Endothelial cell of umbilical vein (primary cell): ENCODE measurements at regions not wholly inside any gene's neighbourhood (a gene's known extent, or its start where the extent isn't known, plus 50 kb on each side); places are given as distances from the start of the nearest gene placed in this dataset.

ENCODE experiments used
- BruUV-seq: library from RNA; stranded (reverse); fragments of 400-500 nt; replicated peaks from 2 replicates; lab custom pipeline; 2021; lab: Mats Ljungman, UMichigan
- CTCF ChIA-PET: fragments of 300-600, 350-600 bp; sonication (Branson Sonifier 250); formaldehyde crosslinking; loops from one replicate; lab custom pipeline; 2021; ENCODE audit warnings: antibody characterized with exemption, inconsistent platforms; lab: Charles Lee
- POLR2A ChIA-PET: fragments of 300-600, 350-600 bp; sonication (Branson Sonifier 250); formaldehyde crosslinking; loops from one replicate; lab custom pipeline; 2021; ENCODE audit warnings: antibody characterized with exemption, inconsistent platforms; lab: Charles Lee
- DNase-seq: peaks from one replicate; pipeline ENCODE4 v3.0.0-alpha.2; 2011; ENCODE audit warnings: low read depth, low spot score
- FAIRE-seq: peaks from 2 replicates; lab custom pipeline; 2011; peaks lifted over from hg19 to GRCh38; lab: Jason Lieb, UNC
- H2AFZ ChIP-seq: 2 replicates; pipeline ENCODE4 v1.6.0; 2012; ENCODE audit warnings: low read depth, low read length, control low read depth, inconsistent platforms
- H3K27ac ChIP-seq: 2 replicates; pipeline ENCODE4 v1.5.1; 2011; ENCODE audit warnings: low read depth, mild to moderate bottlenecking, control low read depth, low read length, moderate library complexity; ENCODE audit not compliant: insufficient read depth
- H3K27me3 ChIP-seq, 2 experiments: 2 replicates each; pipeline versions ENCODE4 v1.6.0 to v1.6.1; 2011; ENCODE audit warnings: low read length in 2 of 2, mixed read lengths in 1 of 2; ENCODE audit not compliant: control insufficient read depth in 2 of 2, insufficient read depth in 2 of 2
- H3K36me3 ChIP-seq, 2 experiments: 2 replicates in 1 of 2; 3 replicates in 1 of 2; pipeline ENCODE4 v1.5.1; 2011; ENCODE audit warnings: low read length in 2 of 2, mild to moderate bottlenecking in 1 of 2, moderate library complexity in 1 of 2; ENCODE audit not compliant: control insufficient read depth in 2 of 2, insufficient read depth in 2 of 2; ENCODE audit errors: extremely low read depth in 1 of 2
- H3K4me1 ChIP-seq: 3 replicates; pipeline ENCODE4 v1.5.1; 2011; ENCODE audit warnings: mild to moderate bottlenecking, low read length; ENCODE audit not compliant: control insufficient read depth, insufficient read depth; ENCODE audit errors: extremely low read depth
- H3K4me2 ChIP-seq: 2 replicates; pipeline ENCODE4 v1.6.1; 2011; ENCODE audit warnings: low read length, control low read depth, mixed read lengths; ENCODE audit not compliant: insufficient read depth
- H3K4me3 ChIP-seq, 3 experiments: fragments of 200-600 bp in 1 of 3; sonication (generic), shearing (Covaris generic) in 1 of 3; replicated peaks in 1 of 3; 2 replicates each; pipeline ENCODE4 v1.5.1; 2011 to 2016; ENCODE audit warnings: control low read depth in 3 of 3, low read length in 3 of 3, mild to moderate bottlenecking in 2 of 3, inconsistent platforms in 1 of 3, low read depth in 1 of 3, moderate library complexity in 1 of 3; ENCODE audit not compliant: insufficient read depth in 1 of 3
- H3K79me2 ChIP-seq: 2 replicates; pipeline ENCODE4 v1.6.0; 2012; ENCODE audit warnings: low read length, inconsistent platforms; ENCODE audit not compliant: control insufficient read depth, insufficient read depth
- H3K9ac ChIP-seq: replicated peaks from 2 replicates; pipeline ENCODE3; 2011; ENCODE audit warnings: low read length, control low read depth; ENCODE audit not compliant: insufficient read depth; ENCODE audit errors: extremely low read depth
- H3K9me1 ChIP-seq: replicated peaks from 3 replicates; pipeline ENCODE4 v1.6.0; 2011; ENCODE audit warnings: mild to moderate bottlenecking, low read length; ENCODE audit not compliant: control insufficient read depth, insufficient read depth; ENCODE audit errors: extremely low read depth
- H3K9me3 ChIP-seq: replicated peaks from 2 replicates; pipeline ENCODE4 v1.5.1; 2012; ENCODE audit warnings: low read length, inconsistent platforms; ENCODE audit not compliant: control insufficient read depth, insufficient read depth
- H4K20me1 ChIP-seq: replicated peaks from 2 replicates; pipeline ENCODE3; 2011; ENCODE audit warnings: mild to moderate bottlenecking, low read length; ENCODE audit not compliant: control insufficient read depth, insufficient read depth; ENCODE audit errors: extremely low read depth
- CTCF ChIP-seq, 2 donors: IDR thresholded peaks; 1 replicate in 1 of 2; 2 replicates in 1 of 2; pipeline ENCODE4 v1.5.1; 2011; ENCODE audit warnings: low read length in 2 of 2, mild to moderate bottlenecking in 2 of 2, moderate library complexity in 2 of 2, control low read depth in 1 of 2, inconsistent platforms in 1 of 2, low read depth in 1 of 2; ENCODE audit not compliant: insufficient read depth in 1 of 2; ENCODE audit errors: extremely low read depth in 1 of 2
- EZH2 ChIP-seq: IDR thresholded peaks from 2 replicates; pipeline ENCODE4 v1.6.1; 2012; ENCODE audit warnings: borderline replicate concordance, low read depth, mild to moderate bottlenecking, moderate library complexity, low read length, inconsistent platforms; ENCODE audit not compliant: severe bottlenecking
- FOS ChIP-seq: IDR thresholded peaks from 2 replicates; pipeline ENCODE4 v1.6.1; 2011; ENCODE audit warnings: mild to moderate bottlenecking, low read length, moderate library complexity, borderline replicate concordance; ENCODE audit not compliant: insufficient read depth
- GATA2 ChIP-seq: IDR thresholded peaks from 2 replicates; pipeline ENCODE4 v1.7.0; 2011; ENCODE audit warnings: low read depth, mild to moderate bottlenecking, moderate library complexity, mixed read lengths, low read length; ENCODE audit not compliant: insufficient read length, insufficient read depth
- JUN ChIP-seq: IDR thresholded peaks from 2 replicates; pipeline ENCODE4 v1.6.1; 2011; ENCODE audit warnings: borderline replicate concordance, low read depth; ENCODE audit not compliant: insufficient read length, insufficient read depth
- MYC ChIP-seq: IDR thresholded peaks from one replicate; pipeline ENCODE4 v1.6.1; 2011; ENCODE audit warnings: mild to moderate bottlenecking, low read depth, low read length
- POLR2A ChIP-seq: IDR thresholded peaks from 2 replicates; pipeline ENCODE4 v1.6.1; 2012; ENCODE audit warnings: low read depth, mild to moderate bottlenecking, control low read depth, low read length
- POLR2AphosphoS5 ChIP-seq: IDR thresholded peaks from 2 replicates; pipeline ENCODE4 v1.6.1; 2012; ENCODE audit warnings: low read depth, mild to moderate bottlenecking, control low read depth, low read length, moderate library complexity; ENCODE audit not compliant: insufficient read depth
- dilution Hi-C: fragments of 300-500 bp; cut with MboI; formaldehyde crosslinking; loops from one replicate; pipeline ENCODE4 v1.15.0; 2019; ENCODE audit warnings: low sequenced_read_pairs; ENCODE audit not compliant: extremely low pct_ligation_motif_present
- intact Hi-C: fragments of 100-400 bp; cut with micrococcal nuclease; formaldehyde crosslinking; loops from one replicate; pipeline ENCODE4 v1.10.0; 2022
- TF ChIP-seq, protein P1 (sequence below): IDR thresholded peaks from 2 replicates; pipeline ENCODE4 v1.6.1; 2011; ENCODE audit not compliant: insufficient read depth, insufficient read length

DNA sequence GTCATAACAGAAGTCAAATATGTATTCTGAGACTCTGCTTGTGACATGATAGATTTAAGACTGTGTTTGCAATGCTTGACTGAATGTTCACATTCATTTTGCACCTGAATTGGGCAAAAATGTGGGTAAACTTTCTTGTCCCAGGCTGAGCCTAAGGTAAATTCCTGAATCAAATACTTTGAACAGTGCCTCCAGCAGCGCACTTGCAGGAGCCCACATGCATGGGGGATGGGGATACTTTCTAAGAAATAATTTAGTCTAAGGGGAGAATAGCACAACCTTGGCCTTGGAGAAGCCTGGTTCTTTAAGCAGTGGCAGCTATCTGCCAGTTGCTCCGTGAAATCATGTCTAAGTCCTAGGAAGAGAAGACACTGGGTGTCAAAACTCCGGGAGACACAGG lies 163.5 kb upstream of the EGFLAM start:
- dilution Hi-C loops (no loop called here), intact Hi-C loops (no loop called here)
- H3K9me3 ChIP-seq, result no peaks in the 10 kb centered on the region
- ChIA-PET CTCF (no interaction called here), POLR2A (no interaction called here)
- H3K27ac ChIP-seq, result no peak overlapping the region
- H3K4me2 ChIP-seq, result no peak overlapping the region
- FAIRE-seq (no peak), DNase-seq (no peak)
- no peaks in the 10 kb centered on the region for H3K79me2 ChIP-seq
- no peak for TF ChIP-seq MYC
- TF ChIP-seq JUN, result no peak
- TF ChIP-seq, protein P1, sequence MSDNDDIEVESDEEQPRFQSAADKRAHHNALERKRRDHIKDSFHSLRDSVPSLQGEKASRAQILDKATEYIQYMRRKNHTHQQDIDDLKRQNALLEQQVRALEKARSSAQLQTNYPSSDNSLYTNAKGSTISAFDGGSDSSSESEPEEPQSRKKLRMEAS, result no peak
- no peak for TF ChIP-seq FOS
- TF ChIP-seq GATA2, result no peak
- no peaks in the 10 kb centered on the region for H3K4me1 ChIP-seq
- no peaks in the 10 kb centered on the region for H3K27me3 ChIP-seq
- no peak overlapping the region for H2AFZ ChIP-seq
- H3K9me1 ChIP-seq, result no peaks in the 10 kb centered on the region
- H3K36me3 ChIP-seq, result no peaks in the 10 kb centered on the region
- no TSS peak for BruUV-seq
- H3K4me3 ChIP-seq, result no peak overlapping the region
- H4K20me1 ChIP-seq, result no peaks in the 10 kb centered on the region
- no peak overlapping the region for H3K9ac ChIP-seq

DNA sequence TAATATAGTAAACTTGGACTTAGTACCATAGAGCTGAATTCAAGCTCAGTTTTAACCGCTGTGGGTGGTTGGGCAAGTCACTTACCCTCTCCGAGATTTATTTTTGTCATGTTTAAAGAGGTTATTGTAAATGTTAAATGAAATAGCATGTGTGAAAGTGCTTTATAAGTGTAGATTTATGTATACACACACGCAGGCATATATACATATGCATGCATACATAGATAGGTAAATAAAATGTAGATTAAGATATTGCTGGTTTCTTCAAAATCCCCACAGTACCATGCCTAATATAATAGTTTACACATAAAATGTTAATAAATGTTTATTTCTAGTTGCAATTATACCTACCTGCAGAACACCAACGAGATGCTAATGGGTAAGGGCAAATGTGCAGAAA lies 164.5 kb upstream of the EGFLAM start:
- TF ChIP-seq MYC (no peak), EZH2 (no peak), FOS (no peak), POLR2A (no peak), POLR2AphosphoS5 (no peak), JUN (no peak), GATA2 (no peak), CTCF (IDR thresholded peaks at IDR 0.05; ENCODE audit: extremely low read depth in 1 of 2, insufficient read depth in 1 of 2, low read depth in 1 of 2, low read length in 2 of 2) (no peak)
- TF ChIP-seq, protein P1, result no peak
- Histone ChIP-seq H3K27ac (no peak overlapping the region), H3K4me2 (no peak overlapping the region), H3K9me3 (no peaks in the 10 kb centered on the region), H3K4me1 (no peaks in the 10 kb centered on the region), H3K4me3 (no peak overlapping the region), H2AFZ (no peak overlapping the region), H3K9me1 (no peaks in the 10 kb centered on the region), H3K79me2 (no peaks in the 10 kb centered on the region), H3K27me3 (no peaks in the 10 kb centered on the region), H4K20me1 (no peaks in the 10 kb centered on the region), H3K9ac (no peak overlapping the region), H3K36me3 (no peaks in the 10 kb centered on the region)
- DNase-seq (no peak), FAIRE-seq (no peak)
- POLR2A ChIA-PET, result no interaction called here
- CTCF ChIA-PET, result no interaction called here
- intact Hi-C loops (no loop called here), dilution Hi-C loops (no loop called here)
- BruUV-seq, result no TSS peak
